ENCODE measurements at regions not wholly inside any gene's neighbourhood (a gene's known extent, or its start where the extent isn't known, plus 50 kb on each side); places are given as distances from the start of the nearest gene placed in this dataset.

GRCh38 chr18:55751476-55751875 lies 163.5 kb upstream of the TCF4 start:
- Histone ChIP-seq H3K4me3 (ENCODE audit: low read depth in 2 of 2, low read length in 2 of 2) (no peak overlapping the region), H3K36me3 (ENCODE audit: control insufficient read depth, insufficient read depth, low read length) (no peaks in the 10 kb centered on the region), H3K4me1 (ENCODE audit: control insufficient read depth, insufficient read depth, low read length) (no peaks in the 10 kb centered on the region), H3K27ac (ENCODE audit: low read length) (no peak overlapping the region), H3K9me3 (ENCODE audit: control insufficient read depth, insufficient read depth, low read depth, low read length) (no peaks in the 10 kb centered on the region), H3K27me3 (ENCODE audit: control insufficient read depth, insufficient read depth, low read length) (no peaks in the 10 kb centered on the region)
- CTCF ChIA-PET: no interaction called here
- no peak for DNase-seq (ENCODE audit: low read depth, low spot score)
- no peak for ATAC-seq
- intact Hi-C loops (cut with micrococcal nuclease; ENCODE audit: unreplicated experiment): no loop called here
- TF ChIP-seq, protein P1, sequence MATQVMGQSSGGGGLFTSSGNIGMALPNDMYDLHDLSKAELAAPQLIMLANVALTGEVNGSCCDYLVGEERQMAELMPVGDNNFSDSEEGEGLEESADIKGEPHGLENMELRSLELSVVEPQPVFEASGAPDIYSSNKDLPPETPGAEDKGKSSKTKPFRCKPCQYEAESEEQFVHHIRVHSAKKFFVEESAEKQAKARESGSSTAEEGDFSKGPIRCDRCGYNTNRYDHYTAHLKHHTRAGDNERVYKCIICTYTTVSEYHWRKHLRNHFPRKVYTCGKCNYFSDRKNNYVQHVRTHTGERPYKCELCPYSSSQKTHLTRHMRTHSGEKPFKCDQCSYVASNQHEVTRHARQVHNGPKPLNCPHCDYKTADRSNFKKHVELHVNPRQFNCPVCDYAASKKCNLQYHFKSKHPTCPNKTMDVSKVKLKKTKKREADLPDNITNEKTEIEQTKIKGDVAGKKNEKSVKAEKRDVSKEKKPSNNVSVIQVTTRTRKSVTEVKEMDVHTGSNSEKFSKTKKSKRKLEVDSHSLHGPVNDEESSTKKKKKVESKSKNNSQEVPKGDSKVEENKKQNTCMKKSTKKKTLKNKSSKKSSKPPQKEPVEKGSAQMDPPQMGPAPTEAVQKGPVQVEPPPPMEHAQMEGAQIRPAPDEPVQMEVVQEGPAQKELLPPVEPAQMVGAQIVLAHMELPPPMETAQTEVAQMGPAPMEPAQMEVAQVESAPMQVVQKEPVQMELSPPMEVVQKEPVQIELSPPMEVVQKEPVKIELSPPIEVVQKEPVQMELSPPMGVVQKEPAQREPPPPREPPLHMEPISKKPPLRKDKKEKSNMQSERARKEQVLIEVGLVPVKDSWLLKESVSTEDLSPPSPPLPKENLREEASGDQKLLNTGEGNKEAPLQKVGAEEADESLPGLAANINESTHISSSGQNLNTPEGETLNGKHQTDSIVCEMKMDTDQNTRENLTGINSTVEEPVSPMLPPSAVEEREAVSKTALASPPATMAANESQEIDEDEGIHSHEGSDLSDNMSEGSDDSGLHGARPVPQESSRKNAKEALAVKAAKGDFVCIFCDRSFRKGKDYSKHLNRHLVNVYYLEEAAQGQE (IDR thresholded peaks at IDR 0.05; ENCODE audit: insufficient read depth in 1 of 2, low read depth in 2 of 2, low read length in 1 of 2): no peak
- TF ChIP-seq, protein P2, sequence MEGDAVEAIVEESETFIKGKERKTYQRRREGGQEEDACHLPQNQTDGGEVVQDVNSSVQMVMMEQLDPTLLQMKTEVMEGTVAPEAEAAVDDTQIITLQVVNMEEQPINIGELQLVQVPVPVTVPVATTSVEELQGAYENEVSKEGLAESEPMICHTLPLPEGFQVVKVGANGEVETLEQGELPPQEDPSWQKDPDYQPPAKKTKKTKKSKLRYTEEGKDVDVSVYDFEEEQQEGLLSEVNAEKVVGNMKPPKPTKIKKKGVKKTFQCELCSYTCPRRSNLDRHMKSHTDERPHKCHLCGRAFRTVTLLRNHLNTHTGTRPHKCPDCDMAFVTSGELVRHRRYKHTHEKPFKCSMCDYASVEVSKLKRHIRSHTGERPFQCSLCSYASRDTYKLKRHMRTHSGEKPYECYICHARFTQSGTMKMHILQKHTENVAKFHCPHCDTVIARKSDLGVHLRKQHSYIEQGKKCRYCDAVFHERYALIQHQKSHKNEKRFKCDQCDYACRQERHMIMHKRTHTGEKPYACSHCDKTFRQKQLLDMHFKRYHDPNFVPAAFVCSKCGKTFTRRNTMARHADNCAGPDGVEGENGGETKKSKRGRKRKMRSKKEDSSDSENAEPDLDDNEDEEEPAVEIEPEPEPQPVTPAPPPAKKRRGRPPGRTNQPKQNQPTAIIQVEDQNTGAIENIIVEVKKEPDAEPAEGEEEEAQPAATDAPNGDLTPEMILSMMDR (IDR thresholded peaks at IDR 0.05): no peak
- no peak for TF ChIP-seq SIN3A (IDR thresholded peaks at IDR 0.05; ENCODE audit: borderline replicate concordance, insufficient read depth, low read depth, low read length)
- TF ChIP-seq TCF7L2 (IDR thresholded peaks at IDR 0.05; ENCODE audit: low read depth, low read length): no peak
- TF ChIP-seq POLR2AphosphoS5 (IDR thresholded peaks at IDR 0.05; ENCODE audit: low read depth, low read length): no peak
- POLR2A ChIA-PET: no interaction called here
- BruUV-seq (replicated peaks): no TSS peak
- in situ Hi-C loops (cut with HindIII; ENCODE audit: low pct_unique_long_range_greater_than_20kb, low sequenced_read_pairs): no loop called here

GRCh38 chr18:55748227-55748738 lies 160.3 kb upstream of the TCF4 start:
- Histone ChIP-seq H3K27me3 (ENCODE audit: control insufficient read depth, insufficient read depth, low read length) (no peaks in the 10 kb centered on the region), H3K9me3 (ENCODE audit: control insufficient read depth, insufficient read depth, low read depth, low read length) (no peaks in the 10 kb centered on the region), H3K4me1 (ENCODE audit: control insufficient read depth, insufficient read depth, low read length) (no peaks in the 10 kb centered on the region), H3K4me3 (ENCODE audit: low read depth in 2 of 2, low read length in 2 of 2) (no peak overlapping the region), H3K36me3 (ENCODE audit: control insufficient read depth, insufficient read depth, low read length) (no peaks in the 10 kb centered on the region), H3K27ac (ENCODE audit: low read length) (no peak overlapping the region)
- ChIA-PET POLR2A (no interaction called here), CTCF (no interaction called here)
- no TSS peak for BruUV-seq (replicated peaks)
- in situ Hi-C loops (cut with HindIII; ENCODE audit: low pct_unique_long_range_greater_than_20kb, low sequenced_read_pairs) (no loop called here), intact Hi-C loops (cut with micrococcal nuclease; ENCODE audit: unreplicated experiment) (no loop called here)
- DNase-seq (ENCODE audit: low read depth, low spot score) (no peak), ATAC-seq (no peak)
- TF ChIP-seq TCF7L2 (IDR thresholded peaks at IDR 0.05; ENCODE audit: low read depth, low read length) (no peak), POLR2AphosphoS5 (IDR thresholded peaks at IDR 0.05; ENCODE audit: low read depth, low read length) (no peak), SIN3A (IDR thresholded peaks at IDR 0.05; ENCODE audit: borderline replicate concordance, insufficient read depth, low read depth, low read length) (no peak)
- TF ChIP-seq, protein P2 (IDR thresholded peaks at IDR 0.05): no peak
- TF ChIP-seq, protein P1 (IDR thresholded peaks at IDR 0.05; ENCODE audit: insufficient read depth in 1 of 2, low read depth in 2 of 2, low read length in 1 of 2): no peak

All from Panc1 (cell line).